ENCODE measurements at regions not wholly inside any gene's neighbourhood (a gene's known extent, or its start where the extent isn't known, plus 50 kb on each side); places are given as distances from the start of the nearest gene placed in this dataset.
"Not testable (repeated sequence)": the region's sequence is repeated elsewhere in the genome, so short reads cannot be mapped to it uniquely, and the experiment has no call there.

GRCh38 chr3:153248835-153249234 lies 86.8 kb downstream of the RAP2B start:
- Mint-ChIP-seq H3K4me3 (peak overlapping the region in 1 of 8 donors; percentile 31), H3K27ac (peak overlapping the region in 1 of 6 donors; percentile 20), H3K4me1 (peaks cover 3 to 10% (median 9%) of the 10 kb centered on the region in 3 donors)
- not testable (repeated sequence) for H3K9me3 Mint-ChIP-seq; H3K27me3 Mint-ChIP-seq; H3K36me3 Mint-ChIP-seq; ATAC-seq (ENCODE audit: low read depth in 2 of 2); DNase-seq

- Mint-ChIP-seq H3K9me3 (peaks cover 0 to 5% (median 0%) of the 10 kb centered on the region in 7 donors), H3K36me3 (no peaks in the 10 kb centered on the region), H3K4me1 (peaks cover 3 to 10% (median 9%) of the 10 kb centered on the region in 3 donors), H3K27me3 (no peaks in the 10 kb centered on the region), H3K27ac (no peak overlapping the region), H3K4me3 (no peak overlapping the region)
- no peak for ATAC-seq (ENCODE audit: low read depth in 2 of 2)
- no peak for DNase-seq
These were observed 87.9 kb downstream of the RAP2B start for GRCh38 chr3:153249906-153250305.

DNA sequence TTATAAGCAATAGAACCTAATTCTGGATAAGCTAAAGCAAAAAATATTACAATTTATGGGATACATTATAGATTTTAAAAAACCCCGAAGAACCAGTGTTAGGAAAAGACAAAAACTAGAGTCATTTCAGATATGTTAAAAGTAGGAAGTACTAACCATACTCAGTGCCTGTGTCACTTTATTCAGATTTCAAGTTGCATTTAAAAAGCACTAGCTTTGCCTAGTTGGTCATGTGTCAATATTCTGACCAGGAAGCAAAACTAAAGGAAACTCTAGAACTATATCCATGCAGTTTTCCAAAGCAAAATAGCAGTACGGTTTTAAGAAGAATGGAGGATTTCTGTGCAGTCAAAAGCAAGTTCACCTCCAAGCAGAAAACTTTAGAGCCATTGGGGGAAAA lies 88.4 kb downstream of the RAP2B start:
- no peaks in the 10 kb centered on the region for H3K36me3 Mint-ChIP-seq
- H3K27me3 Mint-ChIP-seq: no peaks in the 10 kb centered on the region
- DNase-seq: no peak
- no peak for ATAC-seq (ENCODE audit: low read depth in 2 of 2)
- H3K4me1 Mint-ChIP-seq: peaks cover 3 to 10% (median 9%) of the 10 kb centered on the region in 3 donors
- peaks cover 0 to 5% (median 0%) of the 10 kb centered on the region in 7 donors for H3K9me3 Mint-ChIP-seq
- peak overlapping the region in 2 of 6 donors; percentile 0 to 78 for H3K27ac Mint-ChIP-seq
- H3K4me3 Mint-ChIP-seq: no peak overlapping the region

- no peak for DNase-seq
- Mint-ChIP-seq H3K27me3 (peaks cover 0 to 8% (median 0%) of the 10 kb centered on the region in 3 donors), H3K36me3 (no peaks in the 10 kb centered on the region)
These were observed 90.9 kb downstream of the RAP2B start for GRCh38 chr3:153252963-153253362.

GRCh38 chr3:153254361-153254760 lies 92.3 kb downstream of the RAP2B start:
- Mint-ChIP-seq H3K9me3 (peaks cover 0 to 3% (median 0%) of the 10 kb centered on the region in 7 donors), H3K36me3 (no peaks in the 10 kb centered on the region), H3K4me3 (no peak overlapping the region), H3K27me3 (peaks cover 0 to 8% (median 0%) of the 10 kb centered on the region in 3 donors), H3K4me1 (peaks cover 3 to 17% (median 13%) of the 10 kb centered on the region in 3 donors), H3K27ac (no peak overlapping the region)
- ATAC-seq (ENCODE audit: low read depth in 2 of 2) (no peak), DNase-seq (no peak)

More at GRCh38 chr3:153252963-153253362, 90.9 kb downstream of the RAP2B start:
- Mint-ChIP-seq H3K9me3 (peaks cover 0 to 5% (median 0%) of the 10 kb centered on the region in 7 donors), H3K4me3 (no peak overlapping the region), H3K4me1 (peaks cover 3 to 17% (median 13%) of the 10 kb centered on the region in 3 donors), H3K27ac (no peak overlapping the region)
- ATAC-seq (ENCODE audit: low read depth in 2 of 2): no peak

DNA sequence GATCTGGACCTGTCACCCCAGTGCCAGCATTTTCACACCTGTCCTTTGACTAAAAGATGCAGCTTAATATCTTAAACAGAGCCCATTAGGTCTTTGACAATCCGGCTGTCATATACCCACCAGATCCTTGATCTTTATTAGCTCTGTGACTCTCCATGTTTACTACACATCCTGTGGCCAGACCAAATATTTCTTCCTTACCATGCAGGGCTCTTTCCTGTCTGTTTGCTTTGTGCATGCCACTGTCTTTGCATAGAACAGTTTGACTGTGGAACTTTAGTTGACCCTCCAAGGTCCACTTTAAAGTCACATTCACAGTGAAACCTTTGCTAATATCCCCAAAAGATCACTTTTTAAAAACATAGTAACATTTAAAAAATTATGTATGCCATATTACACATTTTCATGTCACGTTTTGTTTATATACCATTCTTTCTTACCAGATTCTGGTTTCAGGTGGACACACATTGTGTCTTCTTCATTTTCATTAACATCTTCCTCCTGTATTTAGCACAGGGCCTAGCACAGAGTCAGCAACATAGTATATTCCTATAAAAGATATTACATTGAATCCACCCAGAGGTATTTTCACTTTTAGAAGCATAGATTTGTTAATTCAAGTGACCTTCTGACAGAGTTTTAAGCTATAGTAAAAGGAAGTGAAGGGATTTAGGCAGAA lies 95.8 kb downstream of the RAP2B start:
- Mint-ChIP-seq H3K27me3 (peaks cover 0 to 16% (median 0%) of the 10 kb centered on the region in 3 donors), H3K36me3 (no peaks in the 10 kb centered on the region), H3K4me1 (peaks cover 0 to 7% (median 4%) of the 10 kb centered on the region in 3 donors), H3K9me3 (no peaks in the 10 kb centered on the region), H3K27ac (peak overlapping the region in 1 of 6 donors; percentile 71), H3K4me3 (no peak overlapping the region)
- no peak for ATAC-seq (ENCODE audit: low read depth in 2 of 2)
- no peak for DNase-seq

- Mint-ChIP-seq H3K9me3 (peaks cover 0 to 8% (median 0%) of the 10 kb centered on the region in 7 donors), H3K27ac (no peak overlapping the region), H3K27me3 (peaks cover 0 to 16% (median 0%) of the 10 kb centered on the region in 3 donors), H3K4me1 (peaks cover 0 to 7% (median 4%) of the 10 kb centered on the region in 3 donors), H3K36me3 (no peaks in the 10 kb centered on the region), H3K4me3 (no peak overlapping the region)
- DNase-seq (no peak), ATAC-seq (ENCODE audit: low read depth in 2 of 2) (no peak)
These were observed 97.9 kb downstream of the RAP2B start for GRCh38 chr3:153259956-153260355.

- Mint-ChIP-seq H3K27me3 (peaks cover 0 to 16% (median 0%) of the 10 kb centered on the region in 3 donors), H3K36me3 (no peaks in the 10 kb centered on the region), H3K9me3 (peaks cover 0 to 8% (median 2%) of the 10 kb centered on the region in 7 donors), H3K4me3 (no peak overlapping the region), H3K27ac (no peak overlapping the region), H3K4me1 (peaks cover 0 to 7% (median 4%) of the 10 kb centered on the region in 3 donors)
- ATAC-seq (ENCODE audit: low read depth in 2 of 2) (no peak), DNase-seq (no peak)
These were observed 98.7 kb downstream of the RAP2B start for GRCh38 chr3:153260681-153261080.

GRCh38 chr3:153266619-153267018 lies 104.6 kb downstream of the RAP2B start:
- DNase-seq (no peak), ATAC-seq (ENCODE audit: low read depth in 2 of 2) (no peak)
- Mint-ChIP-seq H3K4me1 (no peaks in the 10 kb centered on the region), H3K4me3 (peak overlapping the region in 1 of 8 donors; percentile 41), H3K27me3 (no peaks in the 10 kb centered on the region), H3K36me3 (no peaks in the 10 kb centered on the region), H3K27ac (no peak overlapping the region), H3K9me3 (peaks cover 7 to 18% (median 9%) of the 10 kb centered on the region in 7 donors)

GRCh38 chr3:153268564-153269279 lies 106.7 kb downstream of the RAP2B start:
- Mint-ChIP-seq H3K4me1 (no peaks in the 10 kb centered on the region), H3K36me3 (no peaks in the 10 kb centered on the region), H3K4me3 (no peak overlapping the region), H3K27ac (no peak overlapping the region), H3K27me3 (peaks cover 0 to 4% (median 0%) of the 10 kb centered on the region in 3 donors), H3K9me3 (peaks cover 4 to 18% (median 9%) of the 10 kb centered on the region in 7 donors)
- DNase-seq: no peak
- ATAC-seq (ENCODE audit: low read depth in 2 of 2): no peak

DNA sequence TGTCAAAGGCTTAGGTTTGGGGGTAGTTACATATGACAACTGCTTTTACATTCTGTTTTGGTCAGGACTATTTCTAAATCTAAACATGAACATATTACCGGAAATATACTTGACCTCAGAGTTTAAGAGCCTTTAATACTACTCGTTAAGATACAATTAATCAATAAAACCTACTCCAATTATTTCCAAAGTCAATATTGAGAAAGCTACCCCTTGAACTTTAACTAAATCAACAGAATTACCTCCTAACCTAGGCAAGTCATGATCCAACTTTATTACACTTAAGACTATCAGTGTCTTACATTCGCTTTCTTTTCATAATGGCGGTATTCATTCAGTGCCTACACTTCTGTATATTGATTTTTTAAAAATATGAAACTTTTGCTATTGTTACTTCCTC lies 107.7 kb downstream of the RAP2B start:
- H3K4me1 Mint-ChIP-seq: no peaks in the 10 kb centered on the region
- no peak for DNase-seq
- H3K27me3 Mint-ChIP-seq: peaks cover 0 to 7% (median 0%) of the 10 kb centered on the region in 3 donors
- H3K36me3 Mint-ChIP-seq: no peaks in the 10 kb centered on the region
- no peak for ATAC-seq (ENCODE audit: low read depth in 2 of 2)
- H3K9me3 Mint-ChIP-seq: peaks cover 0 to 14% (median 9%) of the 10 kb centered on the region in 7 donors
- no peak overlapping the region for H3K4me3 Mint-ChIP-seq
- no peak overlapping the region for H3K27ac Mint-ChIP-seq

GRCh38 chr3:153273217-153273616 lies 111.2 kb downstream of the RAP2B start:
- Mint-ChIP-seq H3K27me3 (peaks cover 0 to 9% (median 2%) of the 10 kb centered on the region in 3 donors), H3K4me1 (no peaks in the 10 kb centered on the region), H3K27ac (no peak overlapping the region), H3K9me3 (no peaks in the 10 kb centered on the region), H3K4me3 (no peak overlapping the region), H3K36me3 (no peaks in the 10 kb centered on the region)
- DNase-seq (no peak), ATAC-seq (ENCODE audit: low read depth in 2 of 2) (no peak)

DNA sequence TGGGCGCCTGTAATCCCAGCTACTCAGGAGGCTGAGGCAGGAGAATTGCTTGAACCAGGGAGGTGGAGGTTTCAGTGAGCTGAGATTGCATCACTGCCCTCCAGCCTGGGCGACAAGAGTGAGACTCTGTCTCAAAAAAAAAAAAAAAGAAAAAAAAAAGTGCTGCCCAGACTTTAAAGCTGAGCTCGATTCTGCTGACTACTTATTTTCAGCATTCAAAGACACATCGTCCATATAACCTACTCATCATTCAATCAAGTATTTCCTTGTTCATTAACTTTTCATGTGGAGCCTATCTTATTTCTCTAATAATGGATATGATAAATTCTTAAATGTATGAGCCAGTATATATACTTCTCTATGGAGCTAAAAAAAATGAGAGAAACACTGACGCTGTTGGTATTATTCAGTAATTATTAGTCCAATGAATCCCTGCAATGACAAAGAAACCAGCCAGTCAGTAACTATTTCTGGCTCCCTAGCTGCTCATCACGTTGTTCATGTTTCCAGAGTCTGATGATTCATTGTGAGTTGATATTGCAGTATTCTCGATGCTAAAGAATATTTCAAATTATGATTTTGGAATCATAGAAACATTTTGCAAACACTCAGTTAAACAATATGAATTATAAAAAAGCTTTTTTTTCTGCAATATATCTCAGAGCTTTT lies 111.9 kb downstream of the RAP2B start:
- H3K36me3 Mint-ChIP-seq: no peaks in the 10 kb centered on the region
- no peaks in the 10 kb centered on the region for H3K9me3 Mint-ChIP-seq
- no peak overlapping the region for H3K27ac Mint-ChIP-seq
- no peak for DNase-seq
- H3K4me3 Mint-ChIP-seq: no peak overlapping the region
- ATAC-seq (ENCODE audit: low read depth in 2 of 2): no peak
- no peaks in the 10 kb centered on the region for H3K4me1 Mint-ChIP-seq
- H3K27me3 Mint-ChIP-seq: peaks cover 0 to 9% (median 9%) of the 10 kb centered on the region in 3 donors
